IPS-15b (cell line): ENCODE measurements at regions not wholly inside any gene's neighbourhood (a gene's known extent, or its start where the extent isn't known, plus 50 kb on each side); places are given as distances from the start of the nearest gene placed in this dataset.

Source experiments
- H3K27me3 ChIP-seq: one replicate; pipeline ENCODE4 v1.6.1; 2013; ENCODE audit warnings: low read length; ENCODE audit not compliant: control insufficient read depth, insufficient read depth
- H3K36me3 ChIP-seq: one replicate; pipeline ENCODE4 v1.6.1; 2013; ENCODE audit warnings: low read length; ENCODE audit not compliant: control insufficient read depth, insufficient read depth
- H3K4me1 ChIP-seq: one replicate; pipeline ENCODE4 v1.6.1; 2013; ENCODE audit warnings: mild to moderate bottlenecking, low read length; ENCODE audit not compliant: control insufficient read depth, insufficient read depth
- H3K4me3 ChIP-seq: one replicate; pipeline ENCODE4 v1.5.1; 2013; ENCODE audit warnings: low read depth, low read length
- H3K9ac ChIP-seq: one replicate; pipeline ENCODE4 v1.6.1; 2013; ENCODE audit warnings: low read depth, mild to moderate bottlenecking, low read length
- H3K9me3 ChIP-seq: one replicate; pipeline ENCODE4 v1.6.1; 2013; ENCODE audit warnings: mild to moderate bottlenecking, low read length; ENCODE audit not compliant: control insufficient read depth, insufficient read depth

- H3K9me3 ChIP-seq: no peaks in the 10 kb centered on the region
- H3K27me3 ChIP-seq: no peaks in the 10 kb centered on the region
- no peak overlapping the region for H3K4me3 ChIP-seq
- H3K9ac ChIP-seq: no peak overlapping the region
- H3K36me3 ChIP-seq: no peaks in the 10 kb centered on the region
- H3K4me1 ChIP-seq: no peaks in the 10 kb centered on the region
Measured at GRCh38 chr5:146967646-146968045, 89.1 kb upstream of the PPP2R2B start.

GRCh38 chr5:146971401-146971800 is 92.8 kb upstream of the PPP2R2B start:
- Histone ChIP-seq H3K9ac (no peak overlapping the region), H3K27me3 (no peaks in the 10 kb centered on the region), H3K9me3 (no peaks in the 10 kb centered on the region), H3K36me3 (no peaks in the 10 kb centered on the region), H3K4me1 (no peaks in the 10 kb centered on the region), H3K4me3 (no peak overlapping the region)

GRCh38 chr5:146986469-146986868 is 107.9 kb upstream of the PPP2R2B start:
- Histone ChIP-seq H3K4me1 (no peaks in the 10 kb centered on the region), H3K27me3 (no peaks in the 10 kb centered on the region), H3K9ac (no peak overlapping the region), H3K9me3 (no peaks in the 10 kb centered on the region), H3K36me3 (no peaks in the 10 kb centered on the region), H3K4me3 (no peak overlapping the region)

GRCh38 chr5:146993876-146994530 is 115.4 kb upstream of the PPP2R2B start:
- H3K4me3 ChIP-seq: no peak overlapping the region
- H3K27me3 ChIP-seq: no peaks in the 10 kb centered on the region
- no peak overlapping the region for H3K9ac ChIP-seq
- no peaks in the 10 kb centered on the region for H3K9me3 ChIP-seq
- no peaks in the 10 kb centered on the region for H3K4me1 ChIP-seq
- H3K36me3 ChIP-seq: no peaks in the 10 kb centered on the region

GRCh38 chr5:146995878-146996277 is 117.3 kb upstream of the PPP2R2B start:
- Histone ChIP-seq H3K36me3 (no peaks in the 10 kb centered on the region), H3K4me1 (no peaks in the 10 kb centered on the region), H3K27me3 (no peaks in the 10 kb centered on the region), H3K9ac (no peak overlapping the region), H3K9me3 (no peaks in the 10 kb centered on the region), H3K4me3 (no peak overlapping the region)

GRCh38 chr5:147015405-147015804 is 136.8 kb upstream of the PPP2R2B start:
- peaks cover 2% of the 10 kb centered on the region for H3K27me3 ChIP-seq

GRCh38 chr5:147017191-147017590 is 138.6 kb upstream of the PPP2R2B start:
- Histone ChIP-seq H3K4me1 (no peaks in the 10 kb centered on the region), H3K27me3 (peaks cover 2% of the 10 kb centered on the region), H3K4me3 (no peak overlapping the region), H3K36me3 (no peaks in the 10 kb centered on the region), H3K9ac (no peak overlapping the region), H3K9me3 (no peaks in the 10 kb centered on the region)

More at GRCh38 chr5:147015405-147015804, 136.8 kb upstream of the PPP2R2B start:
- no peaks in the 10 kb centered on the region for H3K4me1 ChIP-seq
- H3K9me3 ChIP-seq: no peaks in the 10 kb centered on the region
- H3K4me3 ChIP-seq: no peak overlapping the region
- no peaks in the 10 kb centered on the region for H3K36me3 ChIP-seq
- H3K9ac ChIP-seq: no peak overlapping the region

GRCh38 chr5:147017621-147018020 is 139.1 kb upstream of the PPP2R2B start:
- Histone ChIP-seq H3K9me3 (no peaks in the 10 kb centered on the region), H3K4me3 (no peak overlapping the region), H3K9ac (no peak overlapping the region), H3K4me1 (no peaks in the 10 kb centered on the region), H3K36me3 (no peaks in the 10 kb centered on the region), H3K27me3 (peaks cover 2% of the 10 kb centered on the region)

- peaks cover 2% of the 10 kb centered on the region for H3K27me3 ChIP-seq
- H3K4me1 ChIP-seq: no peaks in the 10 kb centered on the region
- H3K4me3 ChIP-seq: no peak overlapping the region
- H3K9me3 ChIP-seq: no peaks in the 10 kb centered on the region
- H3K9ac ChIP-seq: no peak overlapping the region
- no peaks in the 10 kb centered on the region for H3K36me3 ChIP-seq
Measured at GRCh38 chr5:147018812-147019211, 140.3 kb upstream of the PPP2R2B start.

GRCh38 chr5:147036691-147037245 is 158.2 kb upstream of the PPP2R2B start:
- no peaks in the 10 kb centered on the region for H3K27me3 ChIP-seq

GRCh38 chr5:147037515-147038205 is 159.1 kb upstream of the PPP2R2B start:
- Histone ChIP-seq H3K9me3 (no peaks in the 10 kb centered on the region), H3K36me3 (no peaks in the 10 kb centered on the region), H3K27me3 (no peaks in the 10 kb centered on the region), H3K4me1 (no peaks in the 10 kb centered on the region), H3K4me3 (no peak overlapping the region), H3K9ac (no peak overlapping the region)

More at GRCh38 chr5:147036691-147037245, 158.2 kb upstream of the PPP2R2B start:
- no peak overlapping the region for H3K9ac ChIP-seq
- H3K4me1 ChIP-seq: no peaks in the 10 kb centered on the region
- no peak overlapping the region for H3K4me3 ChIP-seq
- H3K36me3 ChIP-seq: no peaks in the 10 kb centered on the region
- H3K9me3 ChIP-seq: no peaks in the 10 kb centered on the region

- H3K4me3 ChIP-seq: no peak overlapping the region
- no peaks in the 10 kb centered on the region for H3K36me3 ChIP-seq
- H3K9me3 ChIP-seq: no peaks in the 10 kb centered on the region
- H3K27me3 ChIP-seq: no peaks in the 10 kb centered on the region
- peaks cover 4% of the 10 kb centered on the region for H3K4me1 ChIP-seq
- H3K9ac ChIP-seq: no peak overlapping the region
Measured at GRCh38 chr5:147040856-147041255, 162.3 kb upstream of the PPP2R2B start.
